ENCODE measurements at regions not wholly inside any gene's neighbourhood (a gene's known extent, or its start where the extent isn't known, plus 50 kb on each side); places are given as distances from the start of the nearest gene placed in this dataset.

- no peak for TF ChIP-seq POLR2A (IDR thresholded peaks at IDR 0.05)
- no peak for TF ChIP-seq CTCF (IDR thresholded peaks at IDR 0.05)
Measured at GRCh38 chr1:67556297-67556900, 126.2 kb upstream of the SERBP1 start.
